Thoracic aorta (tissue), 2 donors: ENCODE measurements at regions not wholly inside any gene's neighbourhood (a gene's known extent, or its start where the extent isn't known, plus 50 kb on each side); places are given as distances from the start of the nearest gene placed in this dataset.

Experiments used
- ATAC-seq: fragments of 150-250 bp; one replicate; pipeline ENCODE4 v1.8.0; 2017; ENCODE audit warnings: low read depth; ENCODE audit not compliant: insufficient number of reproducible peaks, low FRiP score
- DNase-seq: peaks from one replicate; pipeline ENCODE4 v3.0.0-alpha.2; 2020; ENCODE audit warnings: low spot score
- H3K27ac ChIP-seq, 2 donors: fragments of 200-600 bp; sonication (generic); 1 replicate in 1 of 2; 2 replicates in 1 of 2; pipeline ENCODE4 v1.5.1; 2016; ENCODE audit warnings: mild to moderate bottlenecking in 2 of 2, moderate library complexity in 2 of 2
- H3K27me3 ChIP-seq: fragments of 200-600 bp; sonication (generic); replicated peaks from 2 replicates; pipeline ENCODE4 v1.6.0; 2016; ENCODE audit warnings: mild to moderate bottlenecking; ENCODE audit not compliant: insufficient read depth
- H3K36me3 ChIP-seq: fragments of 200-600 bp; sonication (generic); one replicate; pipeline ENCODE4 v1.5.1; 2016
- H3K4me1 ChIP-seq, 2 donors: fragments of 200-600 bp; sonication (generic); 1 replicate in 1 of 2; 2 replicates in 1 of 2; pipeline versions ENCODE4 v1.5.1 to v1.6.0; 2016; ENCODE audit warnings: low read depth in 2 of 2, mild to moderate bottlenecking in 1 of 2; ENCODE audit not compliant: control insufficient read depth in 1 of 2
- H3K4me3 ChIP-seq: fragments of 200-600 bp; sonication (generic); 2 replicates; pipeline ENCODE4 v1.5.1; 2016; ENCODE audit warnings: mild to moderate bottlenecking
- H3K9me3 ChIP-seq: fragments of 200-600 bp; sonication (generic); 2 replicates; pipeline ENCODE4 v1.5.1; 2016
- CTCF ChIP-seq: fragments of 200-600 bp; sonication (generic); IDR thresholded peaks from one replicate; pipeline ENCODE4 v1.5.1; 2019; ENCODE audit warnings: antibody characterized with exemption

GRCh38 chr21:16530656-16531055, 800.9 kb downstream of the USP25 start:
- Histone ChIP-seq H3K4me3 (no peak overlapping the region), H3K27ac (no peak overlapping the region), H3K36me3 (no peaks in the 10 kb centered on the region), H3K4me1 (peaks cover 0 to 20% of the 10 kb centered on the region in 2 donors), H3K27me3 (no peaks in the 10 kb centered on the region), H3K9me3 (no peaks in the 10 kb centered on the region)
- no peak for DNase-seq
- TF ChIP-seq CTCF, result no peak
- ATAC-seq, result no peak

- Histone ChIP-seq H3K4me1 (peaks cover 7 to 37% of the 10 kb centered on the region in 2 donors), H3K27ac (peak overlapping the region in 1 of 2 donors; percentile 22), H3K27me3 (no peaks in the 10 kb centered on the region), H3K36me3 (no peaks in the 10 kb centered on the region), H3K9me3 (no peaks in the 10 kb centered on the region), H3K4me3 (no peak overlapping the region)
- TF ChIP-seq CTCF, result no peak
- DNase-seq (no peak), ATAC-seq (no peak)
Observed at GRCh38 chr21:16532840-16533239, 803.1 kb downstream of the USP25 start.

GRCh38 chr21:16533692-16534407, 804.1 kb downstream of the USP25 start:
- ATAC-seq (no peak), DNase-seq (no peak)
- peaks cover 7 to 37% of the 10 kb centered on the region in 2 donors for H3K4me1 ChIP-seq
- H3K4me3 ChIP-seq, result peak overlapping the region; percentile 77
- peak overlapping the region; percentile 68 to 82 for H3K27ac ChIP-seq
- no peaks in the 10 kb centered on the region for H3K36me3 ChIP-seq
- TF ChIP-seq CTCF, result no peak
- H3K27me3 ChIP-seq, result no peaks in the 10 kb centered on the region
- H3K9me3 ChIP-seq, result no peaks in the 10 kb centered on the region

GRCh38 chr21:16534408-16535101, 804.8 kb downstream of the USP25 start:
- no peaks in the 10 kb centered on the region for H3K9me3 ChIP-seq
- no peak for DNase-seq
- peak; percentile 42 for ATAC-seq
- TF ChIP-seq CTCF, result no peak
- peaks cover 7 to 37% of the 10 kb centered on the region in 2 donors for H3K4me1 ChIP-seq
- no peaks in the 10 kb centered on the region for H3K36me3 ChIP-seq
- H3K27ac ChIP-seq, result peak overlapping the region; percentile 68 to 82
- no peaks in the 10 kb centered on the region for H3K27me3 ChIP-seq
- H3K4me3 ChIP-seq, result peak overlapping the region; percentile 77

- no peak for DNase-seq
- no peak for TF ChIP-seq CTCF
- Histone ChIP-seq H3K36me3 (no peaks in the 10 kb centered on the region), H3K9me3 (no peaks in the 10 kb centered on the region), H3K27me3 (no peaks in the 10 kb centered on the region), H3K4me1 (peaks cover 7 to 37% of the 10 kb centered on the region in 2 donors), H3K4me3 (peak overlapping the region; percentile 77), H3K27ac (peak overlapping the region; percentile 68 to 82)
- peak; percentile 77 for ATAC-seq
Observed at GRCh38 chr21:16535102-16535422, 805.3 kb downstream of the USP25 start.
